ENCODE measurements at regions not wholly inside any gene's neighbourhood (a gene's known extent, or its start where the extent isn't known, plus 50 kb on each side); places are given as distances from the start of the nearest gene placed in this dataset.

DNA sequence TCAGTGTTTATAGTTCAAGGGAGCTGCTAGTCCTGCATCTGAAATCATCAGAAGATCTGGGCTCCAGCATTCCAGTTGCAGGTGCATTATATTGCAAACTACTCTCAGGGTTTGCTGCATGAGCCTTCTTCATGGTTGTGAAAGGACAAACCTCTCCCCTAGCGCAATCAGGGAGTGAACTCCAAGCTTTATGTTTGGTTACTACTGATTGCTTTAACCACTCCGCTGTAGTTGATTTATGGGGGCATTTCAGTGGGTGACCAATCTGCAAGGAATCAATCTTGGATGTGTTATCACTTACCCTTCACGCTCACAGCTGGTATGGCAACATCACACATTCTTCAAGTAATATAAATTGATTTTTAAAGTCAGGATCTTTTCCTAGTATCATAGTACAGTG is 552.1 kb downstream of the SPOCK3 start:
- ChIA-PET CTCF (no interaction called here), POLR2A (ENCODE audit: low non-redundant PET) (no interaction called here)
- no TSS peak for BruUV-seq (replicated peaks)
- H3K27me3 ChIP-seq (replicated peaks; ENCODE audit: insufficient read depth, low read depth, low read length, poor library complexity): no peaks in the 10 kb centered on the region
- H3K27ac ChIP-seq (ENCODE audit: low read depth, low read length, poor library complexity, severe bottlenecking): no peak overlapping the region
- DNase-seq (ENCODE audit: low spot score): no peak
- no peak for TF ChIP-seq EZH2 (IDR thresholded peaks at IDR 0.05; ENCODE audit: borderline replicate concordance, low read depth, low read length, poor library complexity, severe bottlenecking)
- TF ChIP-seq, protein P1, sequence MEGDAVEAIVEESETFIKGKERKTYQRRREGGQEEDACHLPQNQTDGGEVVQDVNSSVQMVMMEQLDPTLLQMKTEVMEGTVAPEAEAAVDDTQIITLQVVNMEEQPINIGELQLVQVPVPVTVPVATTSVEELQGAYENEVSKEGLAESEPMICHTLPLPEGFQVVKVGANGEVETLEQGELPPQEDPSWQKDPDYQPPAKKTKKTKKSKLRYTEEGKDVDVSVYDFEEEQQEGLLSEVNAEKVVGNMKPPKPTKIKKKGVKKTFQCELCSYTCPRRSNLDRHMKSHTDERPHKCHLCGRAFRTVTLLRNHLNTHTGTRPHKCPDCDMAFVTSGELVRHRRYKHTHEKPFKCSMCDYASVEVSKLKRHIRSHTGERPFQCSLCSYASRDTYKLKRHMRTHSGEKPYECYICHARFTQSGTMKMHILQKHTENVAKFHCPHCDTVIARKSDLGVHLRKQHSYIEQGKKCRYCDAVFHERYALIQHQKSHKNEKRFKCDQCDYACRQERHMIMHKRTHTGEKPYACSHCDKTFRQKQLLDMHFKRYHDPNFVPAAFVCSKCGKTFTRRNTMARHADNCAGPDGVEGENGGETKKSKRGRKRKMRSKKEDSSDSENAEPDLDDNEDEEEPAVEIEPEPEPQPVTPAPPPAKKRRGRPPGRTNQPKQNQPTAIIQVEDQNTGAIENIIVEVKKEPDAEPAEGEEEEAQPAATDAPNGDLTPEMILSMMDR (conservative IDR thresholded peaks at IDR 0.05; ENCODE audit: low read depth, low read length): no peak
- H3K9me3 ChIP-seq (ENCODE audit: low read depth, low read length, poor library complexity, severe bottlenecking): no peaks in the 10 kb centered on the region
- intact Hi-C loops (cut with micrococcal nuclease; ENCODE audit: unreplicated experiment): no loop called here
- no peaks in the 10 kb centered on the region for H3K4me1 ChIP-seq (ENCODE audit: insufficient read depth, low read length, poor library complexity, severe bottlenecking)
- H3K36me3 ChIP-seq (ENCODE audit: insufficient read depth, low read length, poor library complexity, severe bottlenecking): no peaks in the 10 kb centered on the region
- no peak overlapping the region for H3K4me3 ChIP-seq (ENCODE audit: low read depth, low read length, poor library complexity, severe bottlenecking)
